ENCODE measurements at regions not wholly inside any gene's neighbourhood (a gene's known extent, or its start where the extent isn't known, plus 50 kb on each side); places are given as distances from the start of the nearest gene placed in this dataset.
"Not testable (repeated sequence)": the region's sequence is repeated elsewhere in the genome, so short reads cannot be mapped to it uniquely, and the experiment has no call there.

GRCh38 chr5:161030229-161030628 is 178.2 kb upstream of the ATP10B start:
- no peak for DNase-seq

- no peak for DNase-seq
These were observed 175.8 kb upstream of the ATP10B start for GRCh38 chr5:161027763-161028162.

- DNase-seq, result no peak
These were observed 171.5 kb upstream of the ATP10B start for GRCh38 chr5:161023551-161023950.

GRCh38 chr5:161022151-161022550 is 170.1 kb upstream of the ATP10B start:
- DNase-seq, result no peak

GRCh38 chr5:161009817-161010216 is 157.8 kb upstream of the ATP10B start:
- no peak for DNase-seq

- DNase-seq, result no peak
These were observed 157.2 kb upstream of the ATP10B start for GRCh38 chr5:161009194-161009593.

- DNase-seq, result no peak
These were observed 155.9 kb upstream of the ATP10B start for GRCh38 chr5:161007879-161008278.

GRCh38 chr5:161002571-161003074 is 150.6 kb upstream of the ATP10B start:
- DNase-seq, result no peak

- no peak for DNase-seq
These were observed 149.6 kb upstream of the ATP10B start for GRCh38 chr5:161001604-161002003.

GRCh38 chr5:161001142-161001541 is 149.1 kb upstream of the ATP10B start:
- not testable (repeated sequence) for DNase-seq

GRCh38 chr5:160991205-160991604 is 139.2 kb upstream of the ATP10B start:
- no peak for DNase-seq

- DNase-seq, result no peak
These were observed 127.4 kb upstream of the ATP10B start for GRCh38 chr5:160979385-160979784.

- no peak for DNase-seq
These were observed 126.9 kb upstream of the ATP10B start for GRCh38 chr5:160978944-160979343.

GRCh38 chr5:160976181-160976580 is 124.2 kb upstream of the ATP10B start:
- DNase-seq, result no peak

- no peak for DNase-seq
These were observed 118.7 kb upstream of the ATP10B start for GRCh38 chr5:160970605-160971191.

- no peak for DNase-seq
These were observed 117.6 kb upstream of the ATP10B start for GRCh38 chr5:160969645-160970044.

- DNase-seq, result no peak
These were observed 116.5 kb upstream of the ATP10B start for GRCh38 chr5:160968480-160968879.

GRCh38 chr5:160966921-160967320 is 114.9 kb upstream of the ATP10B start:
- DNase-seq, result no peak

- no peak for DNase-seq
These were observed 109.8 kb upstream of the ATP10B start for GRCh38 chr5:160961761-160962160.

- no peak for DNase-seq
These were observed 109.0 kb upstream of the ATP10B start for GRCh38 chr5:160961038-160961437.

GRCh38 chr5:160960592-160960991 is 108.6 kb upstream of the ATP10B start:
- no peak for DNase-seq

- no peak for DNase-seq
These were observed 107.8 kb upstream of the ATP10B start for GRCh38 chr5:160959804-160960203.

- no peak for DNase-seq
These were observed 105.4 kb upstream of the ATP10B start for GRCh38 chr5:160957312-160957861.

- DNase-seq, result no peak
These were observed 104.0 kb upstream of the ATP10B start for GRCh38 chr5:160956051-160956450.

GRCh38 chr5:160950311-160950710 is 98.3 kb upstream of the ATP10B start:
- no peak for DNase-seq
